ENCODE measurements at regions not wholly inside any gene's neighbourhood (a gene's known extent, or its start where the extent isn't known, plus 50 kb on each side); places are given as distances from the start of the nearest gene placed in this dataset.

DNA sequence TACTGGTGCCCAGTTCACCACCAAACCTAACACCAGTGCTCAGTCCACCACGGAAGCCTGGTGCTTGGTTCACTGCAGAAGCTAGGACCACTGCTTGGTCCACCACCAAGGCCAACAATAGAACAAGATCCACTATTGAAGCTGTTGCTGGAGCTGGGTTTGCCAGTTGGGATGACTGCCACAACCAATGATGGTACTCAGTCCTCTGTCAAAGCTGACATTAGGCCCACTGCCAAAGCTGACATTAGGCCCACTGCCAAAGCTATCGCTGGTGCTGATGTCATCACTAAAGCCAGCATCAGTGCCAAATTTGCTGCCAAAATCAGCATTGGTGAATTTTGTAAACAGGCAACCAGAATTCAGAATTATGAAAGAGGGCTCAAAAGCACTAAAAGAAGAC is 1850.2 kb upstream of the RAG2 start:
- no peak for TF ChIP-seq POLR2AphosphoS5 (IDR thresholded peaks at IDR 0.05)
- TF ChIP-seq POLR2A (IDR thresholded peaks at IDR 0.05): no peak
- no peak for TF ChIP-seq CTCF (IDR thresholded peaks at IDR 0.05 in 8 of 11, conservative IDR thresholded peaks at IDR 0.05 in 3 of 11)

Measured in spleen (tissue), 7 donors.